C4-2B (cell line): ENCODE measurements at regions not wholly inside any gene's neighbourhood (a gene's known extent, or its start where the extent isn't known, plus 50 kb on each side); places are given as distances from the start of the nearest gene placed in this dataset.

Experiments
- CTCF ChIP-seq: fragments of 450-650 bp; conservative IDR thresholded peaks from 2 replicates; pipeline ENCODE4 v1.5.1; 2017; ENCODE audit warnings: mild to moderate bottlenecking
- ZFX ChIP-seq: fragments of 450-650 bp; IDR thresholded peaks from 2 replicates; pipeline ENCODE4 v1.6.1; 2017

- TF ChIP-seq CTCF (no peak), ZFX (no peak)
Measured at GRCh38 chr6:92840246-92840930, 579.0 kb downstream of the EPHA7 start.
